Natural killer cell (primary cell): ENCODE measurements at regions not wholly inside any gene's neighbourhood (a gene's known extent, or its start where the extent isn't known, plus 50 kb on each side); places are given as distances from the start of the nearest gene placed in this dataset.

Source experiments
- ATAC-seq, 3 donors: fragments of 150-1000 bp in 2 of 3; fragments of 200-7000 bp in 1 of 3; cut with Tn5 transposase; 1 replicate in 1 of 3; 2 replicates in 2 of 3; pipeline ENCODE4 v1.10.0; 2021; ENCODE audit warnings: mild to moderate bottlenecking in 2 of 3, moderate library complexity in 2 of 3
- DNase-seq, 2 donors: peaks; one replicate each; pipeline versions ENCODE4 v3.0.0 to v3.0.0-alpha.2; 2013 to 2021; ENCODE audit warnings: mixed read lengths in 1 of 2
- H3K27ac ChIP-seq: one replicate; pipeline ENCODE4 v1.5.1; 2013; ENCODE audit warnings: mild to moderate bottlenecking, low read length
- H3K27me3 ChIP-seq: one replicate; pipeline ENCODE4 v1.6.1; 2013; ENCODE audit warnings: low read length; ENCODE audit not compliant: control insufficient read depth, insufficient read depth
- H3K36me3 ChIP-seq: one replicate; pipeline ENCODE4 v1.6.1; 2013; ENCODE audit warnings: low read length; ENCODE audit not compliant: control insufficient read depth, insufficient read depth
- H3K4me1 ChIP-seq: one replicate; pipeline ENCODE4 v1.6.1; 2013; ENCODE audit warnings: low read length; ENCODE audit not compliant: control insufficient read depth, insufficient read depth
- H3K4me3 ChIP-seq: one replicate; pipeline ENCODE4 v1.5.1; 2013; ENCODE audit warnings: low read length
- H3K9me3 ChIP-seq: one replicate; pipeline ENCODE4 v1.6.1; 2013; ENCODE audit warnings: low read length; ENCODE audit not compliant: control insufficient read depth, insufficient read depth
- H3K27ac Mint-ChIP-seq, 2 donors: one replicate each; pipeline ENCODE4 v1.8.0; 2022; ENCODE audit warnings: mild to moderate bottlenecking in 2 of 2, mixed read lengths in 2 of 2, moderate library complexity in 1 of 2
- H3K27me3 Mint-ChIP-seq, 2 donors: one replicate each; pipeline ENCODE4 v1.8.0; 2022; ENCODE audit warnings: low read depth in 2 of 2, mixed read lengths in 2 of 2
- H3K36me3 Mint-ChIP-seq: one replicate; pipeline ENCODE4 v1.8.0; 2022; ENCODE audit warnings: mixed read lengths
- H3K4me1 Mint-ChIP-seq, 2 donors: one replicate each; pipeline ENCODE4 v1.8.0; 2022; ENCODE audit warnings: mixed read lengths in 2 of 2
- H3K4me3 Mint-ChIP-seq: one replicate; pipeline ENCODE4 v1.8.0; 2022; ENCODE audit warnings: mild to moderate bottlenecking, moderate library complexity, mixed read lengths
- H3K9me3 Mint-ChIP-seq, 2 donors: one replicate each; pipeline ENCODE4 v1.8.0; 2022; ENCODE audit warnings: mixed read lengths in 2 of 2
- CTCF ChIP-seq: fragments of 200-600 bp; IDR thresholded peaks from one replicate; pipeline ENCODE4 v1.8.0; 2022; ENCODE audit warnings: antibody characterized with exemption
- WGBS: methylation state at CpG from one replicate; pipeline ENCODE4 v1.1.7; 2013; ENCODE audit warnings: missing lambda C conversion rate; ENCODE audit not compliant: insufficient coverage; 5-methylcytosine and 5-hydroxymethylcytosine counted together
- intact Hi-C: fragments of 100-400 bp; cut with micrococcal nuclease; formaldehyde crosslinking; loops from one replicate; pipeline ENCODE4 v1.14.2; 2022

- Histone ChIP-seq H3K4me3 (no peak overlapping the region), H3K27ac (no peak overlapping the region), H3K9me3 (no peaks in the 10 kb centered on the region), H3K4me1 (no peaks in the 10 kb centered on the region), H3K27me3 (no peaks in the 10 kb centered on the region), H3K36me3 (no peaks in the 10 kb centered on the region)
- H3K4me1 Mint-ChIP-seq: no peaks in the 10 kb centered on the region
- intact Hi-C loops: no loop called here
- no peak for TF ChIP-seq CTCF
- WGBS: 97% methylated on average over 3 of the region's 3 CpGs
- no peak for ATAC-seq
- no peak for DNase-seq
- H3K36me3 Mint-ChIP-seq: no peaks in the 10 kb centered on the region
- H3K4me3 Mint-ChIP-seq: no peak overlapping the region
- H3K27me3 Mint-ChIP-seq: peaks cover 7 to 9% of the 10 kb centered on the region in 2 donors
- peaks cover 2 to 7% of the 10 kb centered on the region in 2 donors for H3K9me3 Mint-ChIP-seq
- H3K27ac Mint-ChIP-seq: no peak overlapping the region
Observed at GRCh38 chr2:102940684-102941083, 178.9 kb downstream of the TMEM182 start.

GRCh38 chr2:102942107-102942506 is 180.3 kb downstream of the TMEM182 start:
- 92% methylated on average over 3 of the region's 3 CpGs for WGBS
- Histone ChIP-seq H3K27ac (no peak overlapping the region), H3K27me3 (no peaks in the 10 kb centered on the region), H3K4me3 (no peak overlapping the region), H3K36me3 (no peaks in the 10 kb centered on the region), H3K9me3 (no peaks in the 10 kb centered on the region), H3K4me1 (no peaks in the 10 kb centered on the region)
- DNase-seq: no peak
- no peak overlapping the region for H3K4me3 Mint-ChIP-seq
- no peak for TF ChIP-seq CTCF
- peaks cover 7 to 9% of the 10 kb centered on the region in 2 donors for H3K27me3 Mint-ChIP-seq
- ATAC-seq: no peak
- no peak overlapping the region for H3K27ac Mint-ChIP-seq
- peaks cover 2 to 7% of the 10 kb centered on the region in 2 donors for H3K9me3 Mint-ChIP-seq
- no peaks in the 10 kb centered on the region for H3K4me1 Mint-ChIP-seq
- intact Hi-C loops: no loop called here
- no peaks in the 10 kb centered on the region for H3K36me3 Mint-ChIP-seq

GRCh38 chr2:102943251-102943650 is 181.4 kb downstream of the TMEM182 start:
- ATAC-seq (no peak), DNase-seq (no peak)
- TF ChIP-seq CTCF: no peak
- no peaks in the 10 kb centered on the region for H3K36me3 ChIP-seq
- Mint-ChIP-seq H3K27me3 (peaks cover 7% of the 10 kb centered on the region in 2 donors), H3K36me3 (no peaks in the 10 kb centered on the region), H3K27ac (no peak overlapping the region), H3K9me3 (peaks cover 2 to 5% of the 10 kb centered on the region in 2 donors), H3K4me1 (no peaks in the 10 kb centered on the region), H3K4me3 (no peak overlapping the region)
- WGBS: 87% methylated on average over 2 of the region's 2 CpGs
- no peaks in the 10 kb centered on the region for H3K4me1 ChIP-seq
- H3K27ac ChIP-seq: no peak overlapping the region
- H3K4me3 ChIP-seq: no peak overlapping the region
- H3K9me3 ChIP-seq: no peaks in the 10 kb centered on the region
- H3K27me3 ChIP-seq: no peaks in the 10 kb centered on the region
- intact Hi-C loops: no loop called here

GRCh38 chr2:102950371-102950946 is 188.6 kb downstream of the TMEM182 start:
- WGBS: 76% methylated on average over 3 of the region's 3 CpGs
- Mint-ChIP-seq H3K4me3 (no peak overlapping the region), H3K9me3 (no peaks in the 10 kb centered on the region), H3K4me1 (no peaks in the 10 kb centered on the region), H3K27ac (no peak overlapping the region), H3K36me3 (no peaks in the 10 kb centered on the region), H3K27me3 (peaks cover 0 to 3% of the 10 kb centered on the region in 2 donors)
- Histone ChIP-seq H3K9me3 (no peaks in the 10 kb centered on the region), H3K4me3 (no peak overlapping the region), H3K4me1 (no peaks in the 10 kb centered on the region), H3K36me3 (no peaks in the 10 kb centered on the region), H3K27ac (no peak overlapping the region), H3K27me3 (no peaks in the 10 kb centered on the region)
- intact Hi-C loops: no loop called here
- DNase-seq (no peak), ATAC-seq (no peak)
- no peak for TF ChIP-seq CTCF
